SK-N-SH (cell line): ENCODE measurements at regions not wholly inside any gene's neighbourhood (a gene's known extent, or its start where the extent isn't known, plus 50 kb on each side); places are given as distances from the start of the nearest gene placed in this dataset.

Experiments
- CTCF ChIP-seq: fragments of 200-600 bp; sonication (generic); IDR thresholded peaks from 2 replicates; pipeline ENCODE4 v1.6.1; 2017; ENCODE audit warnings: antibody characterized with exemption, mild to moderate bottlenecking, moderate library complexity
- MAX ChIP-seq: IDR thresholded peaks from 2 replicates; pipeline ENCODE4 v1.4.0; 2012; ENCODE audit warnings: low read depth
- MXI1 ChIP-seq: IDR thresholded peaks from 2 replicates; pipeline ENCODE4 v1.6.1; 2012; ENCODE audit warnings: mild to moderate bottlenecking, low read depth, low read length, improper control_type of control experiment
- NFIC ChIP-seq: IDR thresholded peaks from 2 replicates; pipeline ENCODE4 v1.4.0; 2012; ENCODE audit warnings: borderline replicate concordance
- TEAD4 ChIP-seq: IDR thresholded peaks from 2 replicates; pipeline ENCODE4 v1.4.0; 2012; ENCODE audit warnings: mild to moderate bottlenecking, borderline replicate concordance; ENCODE audit not compliant: insufficient read depth
- ZBTB33 ChIP-seq: IDR thresholded peaks from 2 replicates; pipeline ENCODE4 v1.4.0; 2012; ENCODE audit warnings: low read depth, borderline replicate concordance

GRCh38 chr4:162241857-162242256, 78.1 kb upstream of the FSTL5 start:
- TF ChIP-seq MAX = no peak
- TF ChIP-seq CTCF = no peak
- TF ChIP-seq NFIC = no peak
- no peak for TF ChIP-seq TEAD4
- no peak for TF ChIP-seq MXI1
- TF ChIP-seq ZBTB33 = no peak
